Ovary (tissue), 3 donors: ENCODE measurements at regions not wholly inside any gene's neighbourhood (a gene's known extent, or its start where the extent isn't known, plus 50 kb on each side); places are given as distances from the start of the nearest gene placed in this dataset.

ENCODE experiments used
- CTCF ChIP-seq, 3 donors: fragments of 450-650 bp in 2 of 3; fragments of 200-600 bp in 1 of 3; IDR thresholded peaks; one replicate each; pipeline versions ENCODE4 v1.5.1 to v1.8.0; 2016 to 2022; ENCODE audit warnings: antibody characterized with exemption in 3 of 3, mild to moderate bottlenecking in 1 of 3
- POLR2A ChIP-seq: fragments of 450-650 bp; IDR thresholded peaks from one replicate; pipeline ENCODE4 v1.6.1; 2017; ENCODE audit warnings: antibody characterized with exemption, mild to moderate bottlenecking, moderate library complexity
- donor health status: DM: no; HTN: no; CAD: no.

- TF ChIP-seq CTCF (IDR thresholded peaks at IDR 0.05) (no peak), POLR2A (no peak)
Measured at GRCh38 chr3:194081826-194082225, 54.1 kb upstream of the HES1 start.
